HG03095 (cell line): ENCODE measurements at regions not wholly inside any gene's neighbourhood (a gene's known extent, or its start where the extent isn't known, plus 50 kb on each side); places are given as distances from the start of the nearest gene placed in this dataset.

Source experiments
- ATAC-seq: cut with Tn5 transposase; IDR thresholded peaks from one replicate; pipeline ENCODE4 v1.9.1; 2021; ENCODE audit warnings: moderate library complexity; ENCODE audit not compliant: unreplicated experiment

DNA sequence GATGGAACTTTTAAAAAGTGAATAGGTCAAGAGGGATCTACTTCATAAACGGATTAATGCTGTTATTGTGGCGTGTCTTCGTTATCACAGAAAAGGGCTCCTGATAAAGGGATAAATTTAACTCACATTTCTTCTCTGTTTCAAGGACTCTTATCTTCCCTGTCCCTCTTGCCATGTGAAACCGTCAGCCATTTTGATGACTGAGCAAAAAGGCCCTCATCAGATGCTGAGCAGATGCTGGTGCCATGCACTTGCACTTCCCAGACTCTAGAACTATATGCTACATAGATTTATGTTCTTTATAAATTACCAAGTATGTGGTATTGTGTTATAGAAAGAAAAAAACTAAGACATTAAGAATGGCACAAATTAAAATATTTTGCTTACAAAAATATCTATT, 1011.8 kb upstream of the GBE1 start:
- ATAC-seq: no peak

DNA sequence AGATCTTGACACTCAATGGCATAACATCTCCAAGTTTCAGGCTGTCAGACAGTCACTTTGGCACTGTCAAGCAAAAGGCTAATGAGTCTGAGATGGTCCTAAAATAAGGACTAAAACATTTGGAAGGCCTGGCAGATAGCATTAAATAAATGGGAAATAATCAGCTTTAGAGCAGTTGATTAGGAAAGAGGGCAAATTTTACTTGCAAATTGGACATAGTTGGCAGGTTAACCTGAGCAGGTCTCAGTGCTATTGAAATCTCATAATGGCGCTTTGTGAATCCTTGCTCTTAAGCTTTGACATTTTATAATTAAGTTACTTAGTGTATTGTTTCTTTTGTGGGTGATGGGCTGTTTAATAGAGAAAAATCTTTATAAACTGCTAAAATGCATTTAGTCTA, 1003.1 kb upstream of the GBE1 start:
- ATAC-seq: no peak

DNA sequence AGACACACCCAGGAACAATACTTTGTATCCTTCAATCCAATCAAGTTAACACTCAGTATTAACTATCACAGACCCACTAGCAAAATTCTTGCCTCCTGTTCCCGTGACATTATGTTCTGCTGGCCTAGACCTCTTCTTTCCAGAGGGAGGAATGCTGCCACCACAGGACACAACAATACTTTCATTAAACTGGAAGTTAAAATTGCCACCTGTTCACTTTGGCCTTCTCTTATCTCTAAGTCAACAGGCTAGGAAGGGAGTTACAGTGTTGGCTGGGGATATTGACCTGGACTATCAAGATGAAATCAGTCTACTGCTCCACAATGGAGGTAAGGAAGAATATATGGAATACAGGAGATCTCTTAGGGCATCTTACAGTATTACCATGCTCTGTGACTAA, 1000.4 kb upstream of the GBE1 start:
- ATAC-seq: no peak

DNA sequence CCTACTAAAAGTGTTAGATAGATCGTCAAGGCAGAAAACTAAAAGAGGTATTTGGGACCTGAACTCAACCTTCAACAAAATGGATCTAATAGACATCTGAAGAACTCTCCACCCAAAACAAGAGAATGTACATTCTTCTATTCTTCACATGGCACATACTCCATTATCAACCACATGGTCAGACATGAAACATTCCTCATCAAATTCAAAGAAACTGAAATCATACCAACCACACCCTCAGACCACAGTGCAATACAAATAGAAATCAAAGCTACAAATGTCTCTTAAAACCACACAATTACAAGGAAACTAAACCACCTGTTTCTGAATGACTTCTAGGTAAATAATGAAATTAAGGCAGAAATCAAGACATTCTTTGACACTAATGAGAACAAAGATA, 984.1 kb upstream of the GBE1 start:
- ATAC-seq: no peak

DNA sequence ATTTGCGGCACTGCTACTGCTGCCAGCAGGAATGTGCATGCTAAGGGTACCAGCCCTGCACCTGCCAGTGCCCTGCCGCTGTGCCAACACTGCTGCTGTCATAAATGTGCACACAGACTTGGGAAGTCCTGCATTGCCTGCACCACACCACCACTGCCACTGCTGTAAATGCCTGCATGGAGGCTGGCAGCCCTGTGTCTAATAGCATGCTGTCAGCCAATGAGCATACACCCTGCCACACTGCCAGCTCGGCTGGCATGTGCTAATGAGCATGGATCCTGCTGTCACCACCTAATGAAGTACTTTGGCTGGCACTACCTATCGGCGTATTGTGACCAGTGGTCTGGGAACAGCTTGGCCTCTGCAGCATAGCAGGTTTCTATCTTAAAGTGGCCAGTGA, 981.8 kb upstream of the GBE1 start:
- ATAC-seq: no peak

DNA sequence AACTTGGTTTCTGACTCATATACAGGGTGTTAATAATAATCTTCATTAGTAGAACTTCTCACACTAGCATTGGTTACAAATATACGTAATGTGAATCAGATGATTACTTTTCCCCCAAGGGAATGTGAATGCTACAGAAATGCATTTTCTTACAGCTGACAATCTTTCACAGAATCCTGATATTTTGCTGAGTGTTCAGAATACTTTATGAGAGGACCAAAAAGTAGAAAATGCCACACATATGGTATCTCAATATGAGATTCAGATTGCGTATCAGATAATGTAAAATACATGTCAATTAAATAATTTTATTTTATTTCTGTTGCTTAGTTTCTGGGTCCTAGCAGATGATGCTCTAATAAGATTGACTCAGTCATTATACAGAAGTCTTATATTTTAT, 979.9 kb upstream of the GBE1 start:
- no peak for ATAC-seq

DNA sequence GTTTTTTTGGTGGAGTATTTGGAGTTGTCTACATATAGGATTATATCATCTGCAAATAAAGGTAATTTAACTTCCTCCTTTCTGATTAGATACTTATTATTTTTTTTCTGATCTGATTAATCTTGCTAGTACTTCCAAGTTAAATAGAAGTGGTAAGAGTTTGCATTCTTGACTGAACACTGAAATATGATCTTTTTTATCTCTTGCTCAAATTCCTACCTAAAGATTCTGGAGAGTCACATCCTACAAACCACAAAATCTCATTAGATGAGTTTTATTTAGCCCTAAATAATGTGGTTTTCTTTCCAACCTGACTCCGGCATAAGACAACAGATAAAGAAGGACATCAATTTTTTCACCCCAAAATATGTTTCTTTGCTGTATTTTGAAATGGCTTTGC, 977.9 kb upstream of the GBE1 start:
- no peak for ATAC-seq

DNA sequence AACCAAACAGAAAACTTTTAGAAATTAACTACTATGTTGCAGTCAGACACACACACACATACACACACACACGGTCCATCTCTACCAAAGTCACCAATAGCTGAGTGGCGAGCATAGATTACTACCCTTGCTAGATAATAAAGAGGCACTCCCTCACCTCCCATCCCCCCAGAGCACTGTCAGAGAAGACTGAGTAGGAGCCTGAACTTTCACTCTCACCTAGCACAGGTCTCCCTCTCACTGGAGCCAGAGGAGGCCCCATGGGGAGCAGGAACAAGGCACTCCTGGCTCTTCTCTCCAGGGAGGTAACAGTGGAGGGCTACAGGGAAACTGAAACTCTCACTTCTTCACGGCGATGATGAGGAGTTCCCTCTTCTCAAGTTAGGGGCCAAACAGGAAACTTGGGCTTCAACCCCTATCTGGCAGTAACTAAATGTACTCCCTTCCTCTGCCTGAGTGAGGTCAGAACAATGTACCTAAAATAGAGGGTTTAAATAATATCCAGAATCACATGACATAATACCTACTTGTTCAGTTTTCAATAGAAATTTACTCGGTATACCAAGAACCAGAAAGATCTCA, 975.3 kb upstream of the GBE1 start:
- ATAC-seq: no peak

DNA sequence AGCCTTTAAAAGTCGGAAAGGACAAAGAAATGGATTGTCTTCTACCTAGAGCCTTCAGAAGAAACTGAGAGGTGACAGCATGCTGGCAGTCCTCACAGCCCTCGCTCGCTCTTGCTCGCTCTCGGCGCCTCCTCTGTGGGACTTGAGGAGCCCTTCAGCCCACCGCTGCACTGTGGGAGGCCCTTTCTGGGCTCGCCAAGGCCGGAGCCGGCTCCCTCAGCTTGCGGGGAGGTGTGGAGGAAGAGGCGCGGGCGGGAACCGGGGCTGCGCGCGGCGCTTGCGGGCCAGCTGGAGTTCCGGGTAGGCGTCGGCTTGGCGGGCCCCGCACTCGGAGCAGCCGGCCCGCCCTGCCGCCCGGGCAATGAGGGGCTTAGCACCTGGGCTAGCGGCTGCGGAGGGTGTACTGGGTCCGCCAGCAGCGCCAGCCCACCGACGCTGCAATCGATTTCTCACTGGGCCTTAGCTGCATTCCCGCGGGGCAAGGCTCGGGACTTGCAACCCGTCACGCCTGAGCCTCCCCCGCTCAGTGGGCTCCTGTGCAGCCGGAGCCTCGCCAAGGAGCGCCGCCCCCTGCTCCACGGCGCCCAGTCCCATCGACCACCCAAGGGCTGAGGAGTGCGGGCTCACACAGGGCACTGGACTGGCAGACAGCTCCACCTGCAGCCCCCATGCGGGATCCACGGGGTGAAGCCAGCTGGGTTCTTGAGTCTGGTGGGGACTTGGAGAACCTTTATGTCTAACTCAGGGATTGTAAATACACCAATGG, 953.8 kb upstream of the GBE1 start:
- no peak for ATAC-seq

DNA sequence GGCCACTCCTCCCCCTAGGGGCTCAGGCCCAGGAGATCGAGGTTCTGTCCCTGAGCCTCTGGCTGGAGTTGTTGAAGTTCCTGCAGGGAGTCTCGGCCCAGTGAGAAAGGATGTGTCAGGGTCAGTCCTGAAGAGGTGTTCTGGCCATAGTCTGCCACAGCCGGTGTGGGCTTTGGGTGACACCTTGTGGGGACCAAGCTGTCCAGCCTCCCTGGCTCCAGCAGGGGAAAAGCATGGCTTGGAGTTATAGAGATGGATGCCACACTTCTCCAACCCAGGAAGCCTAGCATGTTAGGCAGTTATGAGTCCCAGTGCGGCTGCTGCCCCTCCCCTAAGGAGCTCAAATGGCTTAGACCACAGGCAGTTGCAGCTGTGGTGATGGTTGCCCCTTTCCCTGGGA, 945.6 kb upstream of the GBE1 start:
- ATAC-seq: no peak

DNA sequence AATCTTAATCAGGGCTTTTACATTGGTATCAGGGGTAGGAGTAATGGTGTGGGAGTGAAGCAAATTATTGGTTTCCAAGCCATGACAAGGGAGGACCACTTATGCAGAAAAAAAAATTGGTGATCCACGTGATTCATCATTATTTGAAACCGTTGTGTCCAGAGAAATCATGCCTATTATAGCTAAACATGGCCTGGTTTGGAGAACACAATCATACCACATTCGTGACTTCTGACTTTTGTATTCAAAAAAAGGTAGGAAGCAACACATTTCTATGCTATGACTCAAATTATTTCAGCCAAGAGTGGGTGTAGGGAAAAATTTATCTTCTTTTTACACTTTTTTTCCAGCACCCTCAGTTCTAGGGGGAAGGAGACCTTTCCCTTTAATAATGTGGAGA, 924.3 kb upstream of the GBE1 start:
- ATAC-seq: no peak

DNA sequence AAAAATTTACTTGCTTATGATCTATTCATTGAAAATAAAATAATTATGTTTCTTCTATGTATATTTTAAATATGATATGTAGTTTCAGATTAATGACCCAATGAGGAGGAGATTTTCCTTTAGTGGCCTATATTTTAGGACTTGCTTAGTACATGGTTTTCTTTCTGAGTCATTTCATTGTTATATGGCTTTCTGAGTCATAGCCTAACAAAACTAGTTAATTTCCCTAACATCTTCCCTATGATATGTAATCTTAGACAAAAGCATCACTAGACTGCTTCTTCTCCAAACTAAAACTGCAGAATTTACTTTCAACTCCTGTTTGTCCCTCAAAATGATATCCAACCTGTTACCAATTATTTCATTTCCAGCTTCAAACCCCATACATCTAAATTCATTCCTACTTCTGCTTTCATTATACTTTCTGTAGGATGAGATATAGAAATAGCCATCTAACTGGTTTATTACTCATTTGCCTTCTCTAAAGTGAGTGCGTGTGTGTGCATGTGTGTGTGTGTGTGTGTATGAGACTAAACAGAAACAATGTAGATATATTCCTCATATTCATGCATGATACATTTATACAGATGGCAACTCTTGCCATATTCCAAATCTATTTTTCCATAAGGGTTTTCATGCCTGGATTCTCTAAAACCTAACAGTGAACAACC, 915.0 kb upstream of the GBE1 start:
- no peak for ATAC-seq

DNA sequence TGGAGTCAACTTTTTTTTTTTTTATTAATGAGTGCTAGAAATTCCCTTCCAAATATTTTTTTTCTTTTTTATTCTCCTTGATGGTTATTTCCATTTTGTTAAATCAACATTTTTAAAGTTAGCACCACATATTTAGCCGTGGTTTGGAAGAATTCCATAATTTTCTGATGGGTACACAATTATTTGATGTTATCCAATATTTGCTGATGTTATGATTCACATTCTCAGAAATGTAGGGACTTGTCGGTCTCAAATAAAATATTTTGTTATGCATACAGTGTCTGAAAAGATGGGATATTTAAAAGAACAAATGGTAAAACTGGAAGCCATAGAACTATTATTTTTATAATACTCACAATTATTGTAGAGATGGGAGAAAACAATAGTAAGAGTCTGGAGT, 911.5 kb upstream of the GBE1 start:
- no peak for ATAC-seq

DNA sequence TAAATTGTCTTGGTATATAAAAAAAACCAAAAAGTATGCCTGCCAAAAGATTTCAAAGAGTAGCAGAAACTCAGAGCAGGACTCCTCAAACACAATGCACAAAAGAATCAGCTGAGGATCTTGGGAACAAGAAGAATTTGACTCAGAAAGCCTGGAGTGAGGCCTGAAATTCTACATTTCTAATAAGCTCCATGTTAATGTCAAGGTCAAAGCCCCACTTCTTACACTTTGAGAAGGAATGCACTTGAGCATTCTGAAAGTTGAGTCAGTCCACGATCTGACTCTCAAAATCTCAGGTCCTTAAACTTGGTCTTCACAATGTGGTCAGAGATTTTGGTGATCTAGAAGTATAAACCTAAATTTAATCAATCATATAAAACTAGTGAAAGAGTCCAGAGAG, 910.0 kb upstream of the GBE1 start:
- no peak for ATAC-seq

DNA sequence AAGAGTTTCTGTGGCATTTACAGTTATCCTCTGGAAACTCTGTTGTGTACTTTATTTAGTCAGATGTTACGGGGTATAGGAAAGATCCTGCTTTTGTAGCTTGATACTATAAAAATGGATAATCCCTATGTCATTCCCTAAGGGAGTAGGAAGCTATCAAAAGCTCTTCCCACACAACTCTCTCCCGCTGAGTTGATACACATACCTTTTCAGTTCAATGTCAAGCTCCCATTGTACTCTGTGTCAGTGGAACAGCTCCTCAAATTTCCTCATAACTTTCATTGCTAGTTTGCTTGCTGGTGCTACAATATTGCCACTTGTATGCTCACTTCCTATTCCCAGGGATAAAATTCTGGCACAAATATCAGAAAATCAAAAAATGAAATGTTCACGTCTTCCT, 893.3 kb upstream of the GBE1 start:
- ATAC-seq: no peak

DNA sequence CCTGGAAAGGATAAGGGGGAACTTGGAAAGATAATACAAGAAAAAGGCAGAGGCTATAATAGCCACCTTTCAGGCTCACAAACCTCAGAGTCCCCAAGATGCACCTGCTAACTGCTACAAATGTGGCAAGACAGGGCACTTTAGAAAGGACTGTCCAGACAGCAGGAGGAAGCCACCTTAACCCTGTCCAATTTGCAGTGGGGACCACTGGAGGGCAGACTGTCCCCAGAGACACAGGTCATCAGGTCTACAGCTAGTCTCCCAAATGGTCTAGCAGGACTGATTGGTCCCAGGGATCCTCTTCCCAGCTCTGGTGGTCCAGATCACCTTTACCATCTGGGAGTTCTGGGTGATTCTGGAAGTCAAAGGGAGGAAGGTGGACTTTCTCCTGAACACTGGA, 882.5 kb upstream of the GBE1 start:
- no peak for ATAC-seq

DNA sequence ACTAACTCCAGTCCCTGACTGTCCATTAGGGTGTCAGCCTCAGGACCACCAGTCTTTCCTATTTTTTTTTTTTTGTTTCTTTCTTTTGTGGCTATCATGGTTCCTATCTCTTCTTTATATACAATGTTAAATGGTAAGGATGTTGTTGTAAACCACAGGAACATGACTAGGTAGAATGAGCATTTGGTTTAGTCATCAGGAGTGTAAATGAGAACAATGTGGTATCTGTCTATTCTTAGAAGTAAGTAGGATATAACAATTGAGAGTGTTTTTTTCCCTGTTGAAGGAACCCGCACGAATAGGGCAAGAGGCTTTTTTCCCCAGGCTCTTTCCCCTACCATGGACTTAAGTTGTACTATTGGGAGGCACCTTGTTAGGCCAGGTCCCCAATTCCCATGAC, 880.3 kb upstream of the GBE1 start:
- no peak for ATAC-seq

DNA sequence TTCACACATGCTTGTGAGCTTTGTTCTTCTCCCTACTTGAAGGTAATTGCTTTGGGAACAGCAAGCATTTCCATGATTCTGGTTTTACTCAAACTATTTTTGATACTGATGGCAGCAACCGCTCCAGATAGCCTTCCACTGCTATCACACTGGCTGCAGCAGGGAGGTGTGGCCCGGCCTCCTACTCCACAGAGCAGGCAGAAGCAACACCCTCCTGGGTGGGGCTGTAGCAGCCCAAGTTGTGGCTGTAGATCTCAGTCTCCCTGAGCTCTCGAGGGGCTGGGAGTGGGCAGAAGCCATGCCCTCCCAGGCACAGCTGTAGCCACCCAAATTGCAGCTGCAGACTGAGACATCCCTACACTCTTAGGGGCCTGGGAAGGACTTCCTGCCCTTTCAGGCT, 878.8 kb upstream of the GBE1 start:
- no peak for ATAC-seq

DNA sequence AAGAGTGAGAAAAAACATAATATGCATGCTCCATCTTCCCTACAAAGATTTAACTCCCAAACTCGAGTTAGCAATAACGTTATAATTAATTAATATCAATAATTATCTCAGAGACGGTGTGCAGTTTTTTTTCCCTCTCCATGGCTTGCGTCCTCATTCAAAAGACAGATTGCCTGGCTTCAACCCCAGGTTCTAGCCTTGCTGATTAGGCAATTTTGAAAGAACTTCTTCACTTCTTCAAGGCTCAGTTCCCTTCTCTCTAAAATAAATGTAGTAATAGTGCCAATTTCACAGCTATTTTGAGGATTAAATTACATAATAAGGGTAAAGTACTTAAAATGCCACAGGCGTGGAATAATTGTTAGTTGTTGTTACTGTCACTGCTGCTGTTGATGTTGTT, 876.1 kb upstream of the GBE1 start:
- ATAC-seq: no peak

DNA sequence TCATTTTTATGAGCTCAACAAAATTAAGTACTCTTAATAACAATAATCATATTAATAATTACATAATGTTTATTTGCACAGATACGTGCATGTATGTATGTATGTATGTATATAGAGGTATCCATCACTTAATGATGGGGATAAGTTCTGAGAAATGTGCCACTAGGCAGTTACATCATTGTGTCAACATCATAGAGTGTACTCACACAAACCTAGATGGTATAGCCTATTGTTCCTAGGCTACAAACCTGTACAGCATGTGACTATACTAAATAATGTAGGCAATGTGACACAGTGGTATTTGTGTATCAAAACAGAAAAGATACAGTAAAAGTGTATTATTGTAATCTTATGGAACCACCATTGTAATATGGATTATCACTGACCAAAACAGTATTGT, 874.7 kb upstream of the GBE1 start:
- no peak for ATAC-seq

DNA sequence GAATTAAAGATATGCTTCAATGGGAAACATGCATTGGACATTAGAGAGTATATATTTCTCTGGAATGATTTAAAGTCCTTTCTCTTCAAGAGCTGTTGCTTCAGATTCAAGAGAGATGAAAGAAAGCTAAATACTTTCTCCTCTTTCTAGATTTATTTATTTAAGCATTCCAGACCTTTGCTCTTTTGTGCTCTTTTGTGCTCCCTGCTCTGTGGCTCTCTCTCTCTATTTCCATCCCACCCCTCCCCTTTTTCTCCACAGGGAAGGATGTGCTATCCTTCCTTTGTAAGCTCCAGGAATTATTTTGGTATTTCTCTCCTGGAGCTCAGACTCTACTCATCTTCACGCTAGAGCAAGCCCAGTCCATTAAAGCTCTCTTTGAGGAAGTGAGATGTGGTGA, 871.9 kb upstream of the GBE1 start:
- no peak for ATAC-seq

DNA sequence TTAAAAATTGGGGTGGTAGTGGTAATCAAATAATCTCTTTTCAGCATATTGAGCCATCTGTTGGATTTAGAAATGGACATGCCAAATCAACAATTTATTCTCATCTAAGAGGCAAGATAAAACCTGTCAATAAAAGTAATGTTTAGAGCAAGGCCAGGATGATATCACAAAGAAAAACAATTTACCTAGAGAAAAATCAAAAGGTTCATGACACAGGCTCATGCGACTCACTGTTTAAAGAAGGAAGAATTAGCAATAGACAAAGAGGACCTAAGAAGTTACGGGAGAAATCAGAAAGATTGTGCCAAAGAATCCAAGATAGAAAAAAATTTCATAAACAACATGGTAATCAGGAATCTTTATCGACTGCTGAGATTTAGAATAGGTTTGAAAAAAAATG, 868.5 kb upstream of the GBE1 start:
- no peak for ATAC-seq
